Right ventricle myocardium superior (tissue), 1 donor: ENCODE measurements at regions not wholly inside any gene's neighbourhood (a gene's known extent, or its start where the extent isn't known, plus 50 kb on each side); places are given as distances from the start of the nearest gene placed in this dataset.

Source experiments
- ATAC-seq: fragments of 200-7000 bp; cut with Tn5 transposase; one replicate; pipeline ENCODE4 v1.9.1; 2020; ENCODE audit warnings: mild to moderate bottlenecking; ENCODE audit not compliant: poor library complexity
- DNase-seq: peaks from one replicate; pipeline ENCODE4 v3.0.0-alpha.2; 2020
- intact Hi-C: fragments of 100-400 bp; cut with DNase I; formaldehyde crosslinking; loops from one replicate; pipeline ENCODE4 v1.11.2; 2022
- donor health status: DM: no; HTN: yes; CAD: no; lungs with severe emphysema.

DNA sequence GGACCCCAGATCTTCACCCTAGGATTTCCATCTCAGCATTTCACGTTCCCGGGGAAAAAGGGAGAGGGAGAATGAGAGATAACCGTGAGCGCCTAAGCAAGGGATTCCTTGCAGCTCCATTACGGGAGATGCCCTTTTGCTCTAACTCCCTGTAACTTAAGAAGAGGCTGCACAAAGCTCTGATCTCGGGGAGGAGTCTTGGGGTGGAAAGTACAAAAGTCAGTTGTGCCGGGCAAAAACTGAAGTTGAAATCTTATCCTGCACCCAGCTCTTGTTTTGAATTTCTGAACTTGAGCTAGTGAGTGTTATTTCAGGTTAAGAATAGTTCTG is 256.4 kb upstream of the SOX21 start:
- DNase-seq: no peak
- intact Hi-C loops: no loop called here
- no peak for ATAC-seq

GRCh38 chr13:94968040-94968756 is 255.9 kb upstream of the SOX21 start:
- DNase-seq: no peak
- intact Hi-C loops: no loop called here
- ATAC-seq: no peak

- peak; percentile 33 for DNase-seq
- ATAC-seq: no peak
Measured at GRCh38 chr13:94967183-94968039, 255.1 kb upstream of the SOX21 start.

GRCh38 chr13:94966422-94966955 is 254.1 kb upstream of the SOX21 start:
- intact Hi-C loops: no loop called here
- DNase-seq (no peak), ATAC-seq (no peak)

More at GRCh38 chr13:94967183-94968039, 255.1 kb upstream of the SOX21 start:
- intact Hi-C loops: no loop called here

GRCh38 chr13:94959626-94960025 is 247.3 kb upstream of the SOX21 start:
- DNase-seq (no peak), ATAC-seq (no peak)
- intact Hi-C loops: no loop called here

- intact Hi-C loops: no loop called here
- no peak for DNase-seq
- ATAC-seq: no peak
Measured at GRCh38 chr13:94956417-94957110, 244.2 kb upstream of the SOX21 start.

- intact Hi-C loops: no loop called here
- DNase-seq (no peak), ATAC-seq (no peak)
Measured at GRCh38 chr13:94952787-94953186, 240.4 kb upstream of the SOX21 start.

- DNase-seq (no peak), ATAC-seq (no peak)
- intact Hi-C loops: no loop called here
Measured at GRCh38 chr13:94950303-94950702, 238.0 kb upstream of the SOX21 start.

- DNase-seq (no peak), ATAC-seq (no peak)
- intact Hi-C loops: no loop called here
Measured at GRCh38 chr13:94947965-94948371, 235.6 kb upstream of the SOX21 start.

- no peak for ATAC-seq
- DNase-seq: no peak
- intact Hi-C loops: no loop called here
Measured at GRCh38 chr13:94947392-94947791, 235.0 kb upstream of the SOX21 start.

GRCh38 chr13:94946039-94946438 is 233.7 kb upstream of the SOX21 start:
- ATAC-seq (no peak), DNase-seq (no peak)
- intact Hi-C loops: no loop called here

DNA sequence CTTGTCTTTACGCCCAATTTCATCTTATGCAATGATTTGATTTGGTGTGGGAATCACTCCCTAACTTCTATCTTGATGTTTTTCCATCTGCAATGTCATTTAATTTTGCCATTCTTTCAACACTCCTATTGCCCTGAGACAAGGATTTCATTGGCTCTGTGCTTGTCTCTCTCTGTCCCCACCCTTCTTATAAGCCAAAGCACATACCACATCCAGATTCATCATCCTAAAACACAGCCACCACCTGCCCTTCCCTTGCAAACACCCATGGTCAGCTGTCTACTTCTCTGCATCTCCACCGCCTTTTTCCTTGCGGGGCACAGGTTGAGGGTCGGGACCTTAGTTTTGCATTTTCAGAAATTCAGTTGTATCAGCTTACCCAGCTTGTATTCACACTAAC is 225.8 kb upstream of the SOX21 start:
- DNase-seq (no peak), ATAC-seq (no peak)
- intact Hi-C loops: no loop called here

GRCh38 chr13:94936633-94937032 is 224.3 kb upstream of the SOX21 start:
- no peak for DNase-seq
- intact Hi-C loops: no loop called here
- ATAC-seq: no peak

GRCh38 chr13:94933936-94934335 is 221.6 kb upstream of the SOX21 start:
- no peak for DNase-seq
- ATAC-seq: no peak
- intact Hi-C loops: no loop called here

- intact Hi-C loops: no loop called here
- DNase-seq (no peak), ATAC-seq (no peak)
Measured at GRCh38 chr13:94933230-94933751, 220.9 kb upstream of the SOX21 start.

DNA sequence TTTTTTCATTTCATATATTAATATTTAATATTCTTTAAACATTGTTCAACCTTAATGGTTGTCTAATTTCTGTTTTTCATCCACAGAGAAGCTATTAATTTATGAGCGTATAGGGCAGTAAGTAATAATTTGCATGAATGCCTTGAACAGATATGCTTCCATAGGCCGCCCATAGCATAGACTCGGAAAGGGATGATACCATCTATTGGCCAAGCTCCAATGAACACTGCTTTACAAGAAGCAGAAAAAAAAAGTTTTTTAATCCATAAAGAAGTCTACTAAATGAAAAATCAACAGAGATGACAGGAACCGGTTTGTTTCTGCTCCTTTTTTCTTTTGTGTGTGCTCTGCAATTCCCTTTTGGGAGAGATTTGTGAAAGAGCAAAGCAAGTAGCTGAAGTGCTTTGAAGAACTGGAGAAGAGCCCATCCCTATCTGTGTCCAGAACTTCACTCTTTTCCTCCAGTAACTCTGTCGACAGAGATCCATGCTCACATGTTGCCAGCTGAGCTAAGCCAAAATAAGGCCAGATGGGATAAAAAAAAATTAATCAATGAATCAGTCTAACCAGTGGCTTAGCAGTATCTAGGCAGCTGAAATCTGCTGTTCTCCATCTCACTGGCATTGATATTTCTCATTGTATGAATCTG is 215.9 kb upstream of the SOX21 start:
- ATAC-seq (no peak), DNase-seq (no peak)
- intact Hi-C loops: no loop called here

DNA sequence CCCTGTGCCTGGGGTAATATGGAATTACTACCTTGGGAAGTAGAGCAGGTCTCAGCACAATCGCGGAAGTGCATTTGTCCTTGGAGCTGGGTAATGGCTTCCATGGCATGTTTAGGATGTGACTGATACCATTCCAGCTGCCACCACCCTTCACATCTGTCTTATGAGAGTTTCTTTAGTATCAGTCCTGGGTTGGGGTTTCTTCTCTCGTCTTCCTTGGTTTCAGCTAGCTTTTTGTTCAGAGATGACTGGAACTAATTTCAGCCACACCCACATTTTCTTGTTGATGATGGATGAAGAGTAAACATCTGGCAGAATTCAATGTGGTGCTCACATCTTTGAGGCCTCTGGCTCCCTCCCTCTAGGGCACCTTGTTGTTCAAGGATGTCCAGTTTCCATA is 212.9 kb upstream of the SOX21 start:
- intact Hi-C loops: no loop called here
- DNase-seq (no peak), ATAC-seq (no peak)

- DNase-seq: no peak
- intact Hi-C loops: no loop called here
- no peak for ATAC-seq
Measured at GRCh38 chr13:94921181-94921580, 208.8 kb upstream of the SOX21 start.

- intact Hi-C loops: no loop called here
- no peak for ATAC-seq
- no peak for DNase-seq
Measured at GRCh38 chr13:94920578-94920977, 208.2 kb upstream of the SOX21 start.
